C4-2B (cell line): ENCODE measurements at regions not wholly inside any gene's neighbourhood (a gene's known extent, or its start where the extent isn't known, plus 50 kb on each side); places are given as distances from the start of the nearest gene placed in this dataset.

ENCODE experiments used
- H3K27ac ChIP-seq: fragments of 450-650 bp; 2 replicates; pipeline ENCODE4 v1.5.1; 2017
- CTCF ChIP-seq: fragments of 450-650 bp; conservative IDR thresholded peaks from 2 replicates; pipeline ENCODE4 v1.5.1; 2017; ENCODE audit warnings: mild to moderate bottlenecking
- ZFX ChIP-seq: fragments of 450-650 bp; IDR thresholded peaks from 2 replicates; pipeline ENCODE4 v1.6.1; 2017

- no peak overlapping the region for H3K27ac ChIP-seq
- TF ChIP-seq CTCF (no peak), ZFX (no peak)
These were observed 233.6 kb upstream of the RMST start for GRCh38 chr12:97229004-97229403.

GRCh38 chr12:97235102-97235501 lies 227.5 kb upstream of the RMST start:
- no peak for TF ChIP-seq ZFX
- TF ChIP-seq CTCF = no peak
- H3K27ac ChIP-seq = no peak overlapping the region

GRCh38 chr12:97246368-97246767 lies 216.2 kb upstream of the RMST start:
- H3K27ac ChIP-seq = no peak overlapping the region
- TF ChIP-seq CTCF (no peak), ZFX (no peak)

- no peak for TF ChIP-seq CTCF
- TF ChIP-seq ZFX = no peak
- no peak overlapping the region for H3K27ac ChIP-seq
These were observed 212.1 kb upstream of the RMST start for GRCh38 chr12:97250483-97250882.

GRCh38 chr12:97257726-97258125 lies 204.9 kb upstream of the RMST start:
- no peak overlapping the region for H3K27ac ChIP-seq
- no peak for TF ChIP-seq ZFX
- TF ChIP-seq CTCF = no peak

- H3K27ac ChIP-seq = no peak overlapping the region
- TF ChIP-seq ZFX (no peak), CTCF (no peak)
These were observed 203.5 kb upstream of the RMST start for GRCh38 chr12:97259098-97259497.

- no peak for TF ChIP-seq CTCF
- TF ChIP-seq ZFX = no peak
- H3K27ac ChIP-seq = no peak overlapping the region
These were observed 201.8 kb upstream of the RMST start for GRCh38 chr12:97260786-97261185.

- no peak for TF ChIP-seq ZFX
- no peak for TF ChIP-seq CTCF
- H3K27ac ChIP-seq = no peak overlapping the region
These were observed 195.4 kb upstream of the RMST start for GRCh38 chr12:97267166-97267565.
